ENCODE measurements at regions not wholly inside any gene's neighbourhood (a gene's known extent, or its start where the extent isn't known, plus 50 kb on each side); places are given as distances from the start of the nearest gene placed in this dataset.

GRCh38 chr14:21974741-21975140 lies 301.1 kb upstream of the OR4E1 start:
- intact Hi-C loops (cut with DNase I; ENCODE audit: low total_unique reads): no loop called here
- Histone ChIP-seq H3K4me3 (no peak overlapping the region), H3K27me3 (no peaks in the 10 kb centered on the region), H3K36me3 (no peaks in the 10 kb centered on the region), H3K9me3 (no peaks in the 10 kb centered on the region), H3K27ac (no peak overlapping the region), H3K4me1 (no peaks in the 10 kb centered on the region)
- TF ChIP-seq POLR2A (IDR thresholded peaks at IDR 0.05): no peak
- TF ChIP-seq, protein P1, sequence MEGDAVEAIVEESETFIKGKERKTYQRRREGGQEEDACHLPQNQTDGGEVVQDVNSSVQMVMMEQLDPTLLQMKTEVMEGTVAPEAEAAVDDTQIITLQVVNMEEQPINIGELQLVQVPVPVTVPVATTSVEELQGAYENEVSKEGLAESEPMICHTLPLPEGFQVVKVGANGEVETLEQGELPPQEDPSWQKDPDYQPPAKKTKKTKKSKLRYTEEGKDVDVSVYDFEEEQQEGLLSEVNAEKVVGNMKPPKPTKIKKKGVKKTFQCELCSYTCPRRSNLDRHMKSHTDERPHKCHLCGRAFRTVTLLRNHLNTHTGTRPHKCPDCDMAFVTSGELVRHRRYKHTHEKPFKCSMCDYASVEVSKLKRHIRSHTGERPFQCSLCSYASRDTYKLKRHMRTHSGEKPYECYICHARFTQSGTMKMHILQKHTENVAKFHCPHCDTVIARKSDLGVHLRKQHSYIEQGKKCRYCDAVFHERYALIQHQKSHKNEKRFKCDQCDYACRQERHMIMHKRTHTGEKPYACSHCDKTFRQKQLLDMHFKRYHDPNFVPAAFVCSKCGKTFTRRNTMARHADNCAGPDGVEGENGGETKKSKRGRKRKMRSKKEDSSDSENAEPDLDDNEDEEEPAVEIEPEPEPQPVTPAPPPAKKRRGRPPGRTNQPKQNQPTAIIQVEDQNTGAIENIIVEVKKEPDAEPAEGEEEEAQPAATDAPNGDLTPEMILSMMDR (IDR thresholded peaks at IDR 0.05 in 4 of 5, conservative IDR thresholded peaks at IDR 0.05 in 1 of 5): no peak
- in situ Hi-C loops (cut with MboI; ENCODE audit: low sequenced_read_pairs in 4 of 4): no loop called here
- DNase-seq (no peak), ATAC-seq (no peak)

DNA sequence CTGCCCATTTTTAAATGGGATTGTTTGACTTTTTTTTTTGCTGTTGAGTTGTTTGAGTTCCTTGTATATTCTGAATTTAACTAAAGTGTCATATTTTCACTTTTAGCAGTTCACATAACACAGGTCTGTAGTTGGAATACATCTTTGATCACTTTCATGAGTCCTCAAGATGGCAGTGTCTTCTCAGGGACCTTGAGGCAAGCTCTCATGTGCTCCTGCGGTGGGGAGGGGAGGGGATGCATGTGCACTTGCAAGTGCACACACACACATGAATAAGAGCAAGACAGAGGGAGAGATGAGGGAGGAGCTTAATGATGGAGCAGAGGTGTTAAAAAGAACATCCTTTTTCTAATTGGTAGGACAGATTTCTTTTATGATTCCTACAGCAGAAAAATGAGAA lies 291.4 kb upstream of the OR4E1 start:
- Histone ChIP-seq H3K27ac (no peak overlapping the region), H3K4me1 (no peaks in the 10 kb centered on the region), H3K4me3 (no peak overlapping the region), H3K9me3 (no peaks in the 10 kb centered on the region), H3K27me3 (no peaks in the 10 kb centered on the region), H3K36me3 (no peaks in the 10 kb centered on the region)
- ATAC-seq (no peak), DNase-seq (no peak)
- in situ Hi-C loops (cut with MboI; ENCODE audit: low sequenced_read_pairs in 4 of 4) (no loop called here), intact Hi-C loops (cut with DNase I; ENCODE audit: low total_unique reads) (no loop called here)
- TF ChIP-seq, protein P1 (IDR thresholded peaks at IDR 0.05 in 4 of 5, conservative IDR thresholded peaks at IDR 0.05 in 1 of 5): no peak
- TF ChIP-seq POLR2A (IDR thresholded peaks at IDR 0.05): no peak

DNA sequence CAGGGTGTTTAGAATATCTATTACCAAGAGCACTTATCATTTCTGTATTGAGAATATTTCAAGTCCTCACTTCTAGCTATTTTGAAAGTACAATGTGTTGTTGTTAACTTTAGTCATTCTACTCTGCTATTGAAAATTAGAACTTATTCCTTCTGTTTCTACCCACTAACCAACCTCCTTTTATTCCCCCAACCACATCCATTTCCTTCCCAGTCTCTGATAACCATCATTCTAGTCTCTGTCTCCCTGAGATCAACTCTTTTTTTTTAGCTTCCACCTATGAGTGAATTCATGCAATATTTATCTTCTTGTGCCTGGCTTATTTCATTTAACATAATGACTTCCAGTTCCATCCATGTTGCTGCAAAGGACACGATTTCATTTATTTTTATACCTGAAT lies 290.6 kb upstream of the OR4E1 start:
- DNase-seq: no peak
- Histone ChIP-seq H3K9me3 (no peaks in the 10 kb centered on the region), H3K36me3 (no peaks in the 10 kb centered on the region), H3K27me3 (no peaks in the 10 kb centered on the region), H3K27ac (no peak overlapping the region), H3K4me1 (no peaks in the 10 kb centered on the region), H3K4me3 (no peak overlapping the region)
- ATAC-seq: no peak
- no peak for TF ChIP-seq POLR2A (IDR thresholded peaks at IDR 0.05)
- TF ChIP-seq, protein P1 (IDR thresholded peaks at IDR 0.05 in 4 of 5, conservative IDR thresholded peaks at IDR 0.05 in 1 of 5): no peak
- in situ Hi-C loops (cut with MboI; ENCODE audit: low sequenced_read_pairs in 4 of 4): no loop called here
- intact Hi-C loops (cut with DNase I; ENCODE audit: low total_unique reads): no loop called here

- in situ Hi-C loops (cut with MboI; ENCODE audit: low sequenced_read_pairs in 4 of 4): no loop called here
- DNase-seq (no peak), ATAC-seq (no peak)
- Histone ChIP-seq H3K4me3 (no peak overlapping the region), H3K4me1 (no peaks in the 10 kb centered on the region), H3K27me3 (no peaks in the 10 kb centered on the region), H3K36me3 (no peaks in the 10 kb centered on the region), H3K9me3 (no peaks in the 10 kb centered on the region), H3K27ac (no peak overlapping the region)
- no peak for TF ChIP-seq POLR2A (IDR thresholded peaks at IDR 0.05)
- TF ChIP-seq, protein P1 (IDR thresholded peaks at IDR 0.05 in 4 of 5, conservative IDR thresholded peaks at IDR 0.05 in 1 of 5): no peak
- intact Hi-C loops (cut with DNase I; ENCODE audit: low total_unique reads): no loop called here
These were observed 287.0 kb upstream of the OR4E1 start for GRCh38 chr14:21960636-21961035.

DNA sequence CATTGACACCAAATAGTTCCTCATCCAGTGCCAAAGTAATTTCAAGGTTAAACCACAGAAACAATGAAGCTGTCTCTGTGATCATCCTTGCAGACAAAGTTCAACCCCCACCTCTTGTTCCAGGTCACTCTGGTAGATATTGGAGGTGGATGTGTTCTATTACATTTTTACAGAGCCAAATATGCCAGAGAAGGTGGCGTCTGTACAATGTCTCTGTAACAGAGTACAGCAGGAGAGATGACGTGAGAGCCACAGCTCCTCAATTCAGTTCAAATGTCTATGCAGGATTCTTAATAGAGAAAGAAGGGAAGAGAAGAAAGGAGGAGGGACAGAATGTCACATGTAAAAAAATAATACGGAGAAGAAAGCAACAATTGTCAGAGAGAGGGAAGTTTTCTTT lies 268.3 kb upstream of the OR4E1 start:
- no peaks in the 10 kb centered on the region for H3K9me3 ChIP-seq
- DNase-seq: no peak
- H3K27me3 ChIP-seq: no peaks in the 10 kb centered on the region
- in situ Hi-C loops (cut with MboI; ENCODE audit: low sequenced_read_pairs in 4 of 4): no loop called here
- ATAC-seq: no peak
- TF ChIP-seq, protein P1 (IDR thresholded peaks at IDR 0.05 in 4 of 5, conservative IDR thresholded peaks at IDR 0.05 in 1 of 5): no peak
- TF ChIP-seq POLR2A (IDR thresholded peaks at IDR 0.05): no peak
- H3K4me3 ChIP-seq: no peak overlapping the region
- no peaks in the 10 kb centered on the region for H3K36me3 ChIP-seq
- intact Hi-C loops (cut with DNase I; ENCODE audit: low total_unique reads): no loop called here
- no peak overlapping the region for H3K27ac ChIP-seq
- no peaks in the 10 kb centered on the region for H3K4me1 ChIP-seq
